NT2/D1 (cell line): ENCODE measurements at regions not wholly inside any gene's neighbourhood (a gene's known extent, or its start where the extent isn't known, plus 50 kb on each side); places are given as distances from the start of the nearest gene placed in this dataset.

Source experiments
- SUZ12 ChIP-seq: IDR thresholded peaks from 2 replicates; pipeline ENCODE4 v1.6.1; 2011; ENCODE audit not compliant: insufficient read length, insufficient read depth; ENCODE audit errors: extremely low read depth
- YY1 ChIP-seq: IDR thresholded peaks from 2 replicates; pipeline ENCODE4 v1.6.1; 2011; ENCODE audit not compliant: insufficient read length, insufficient read depth

DNA sequence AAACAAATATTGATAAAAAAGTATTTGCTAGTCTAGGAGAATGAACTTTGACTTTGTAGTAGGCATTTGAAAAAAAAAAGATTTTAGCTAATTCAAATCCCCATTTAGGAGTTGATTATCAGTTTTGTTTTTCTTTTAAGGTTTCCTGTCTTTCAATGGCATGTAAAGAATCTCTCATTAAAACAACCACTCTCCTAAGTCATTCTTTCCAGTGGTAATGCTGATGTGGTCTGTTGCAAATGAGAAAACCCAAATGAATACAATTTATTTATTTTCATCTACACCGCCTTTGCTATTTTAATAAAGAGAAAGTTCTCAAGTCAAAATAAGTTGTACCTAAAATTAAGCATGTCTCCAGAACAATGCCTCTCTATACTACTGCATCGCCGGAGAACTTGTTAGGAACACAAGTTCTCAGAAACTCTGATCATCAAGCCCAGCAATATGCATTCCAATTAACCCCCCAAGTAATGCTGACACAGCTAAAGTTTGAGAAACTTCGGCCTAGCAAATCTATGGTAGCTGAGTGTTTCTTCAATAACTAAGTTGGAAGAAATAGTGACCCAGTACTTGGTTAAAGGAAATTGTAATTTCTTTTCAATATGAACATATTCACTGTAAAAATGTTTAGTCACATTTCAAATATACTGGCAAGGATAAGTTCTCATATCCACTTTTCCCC, 255.1 kb downstream of the PTPRC start:
- TF ChIP-seq SUZ12, result no peak
- TF ChIP-seq YY1, result no peak
